A549 (cell line): ENCODE measurements at regions not wholly inside any gene's neighbourhood (a gene's known extent, or its start where the extent isn't known, plus 50 kb on each side); places are given as distances from the start of the nearest gene placed in this dataset.

Experiments
- ATAC-seq, 2 experiments: fragments of 200-7000 bp in 1 of 2; fragments of >200 bp in 1 of 2; cut with Nextera tagmentation in 1 of 2; cut with Tn5 transposase in 1 of 2; 3 replicates each; pipeline versions ENCODE4 v1.8.0 to v1.9.1; 2018 to 2020; ENCODE audit warnings: mild to moderate bottlenecking in 1 of 2, moderate library complexity in 1 of 2
- CTCF ChIA-PET: fragments of 300-600 bp; sonication (Branson Sonifier 250); formaldehyde crosslinking; extraction: SDS; loops from one replicate; lab custom pipeline; 2021; ENCODE audit warnings: antibody characterized with exemption, inconsistent platforms; lab: Yijun Ruan, JAX
- POLR2A ChIA-PET: fragments of 350-600 bp; formaldehyde crosslinking; extraction: SDS; loops from one replicate; lab custom pipeline; 2021; ENCODE audit warnings: antibody characterized with exemption, inconsistent platforms; lab: Yijun Ruan, JAX
- DNase-seq, 2 experiments: peaks; one replicate each; pipeline versions ENCODE4 v3.0.0 to v3.0.0-alpha.2; 2011 to 2016; ENCODE audit warnings: low read depth in 1 of 2, low spot score in 1 of 2
- FAIRE-seq: peaks from 2 replicates; lab custom pipeline; 2011; peaks lifted over from hg19 to GRCh38; lab: Jason Lieb, UNC
- H3K27ac ChIP-seq, 2 experiments: fragments of >200 bp; sonication (Bioruptor Twin); formaldehyde crosslinking; 3 replicates each; pipeline ENCODE4 v1.5.1; 2016 to 2017
- H3K4me1 ChIP-seq: fragments of >200 bp; sonication (Bioruptor Twin); formaldehyde crosslinking; 3 replicates; pipeline ENCODE4 v1.6.1; 2016
- H3K4me2 ChIP-seq: fragments of >200 bp; sonication (Bioruptor Twin); formaldehyde crosslinking; 3 replicates; pipeline ENCODE4 v1.6.1; 2016
- H3K4me3 ChIP-seq: fragments of >200 bp; sonication (Bioruptor Twin); formaldehyde crosslinking; 3 replicates; pipeline ENCODE4 v1.5.1; 2016
- H3K9me3 ChIP-seq: fragments of >200 bp; sonication (Bioruptor Twin); formaldehyde crosslinking; 3 replicates; pipeline ENCODE4 v1.6.1; 2016
- ATOH8 ChIP-seq: fragments of 250-450 bp; sonication (Bioruptor Pico); IDR thresholded peaks from 2 replicates; pipeline ENCODE4 v1.5.0; 2020; ENCODE audit warnings: low read depth, mild to moderate bottlenecking, moderate library complexity
- CEBPB ChIP-seq, 2 experiments: fragments of >200 bp in 1 of 2; sonication (Bioruptor Twin) in 1 of 2; formaldehyde crosslinking in 1 of 2; IDR thresholded peaks; 2 replicates each; pipeline ENCODE4 v1.6.1; 2012 to 2016
- CTCF ChIP-seq: fragments of >200 bp; sonication (Bioruptor Twin); formaldehyde crosslinking; IDR thresholded peaks from 3 replicates; pipeline ENCODE4 v1.5.1; 2016
- EHMT2 ChIP-seq: fragments of 200-600 bp; sonication (generic); IDR thresholded peaks from 2 replicates; pipeline ENCODE4 v1.6.1; 2016; ENCODE audit warnings: antibody characterized with exemption, low read depth, mild to moderate bottlenecking, moderate library complexity
- FOSB ChIP-seq: fragments of 250-450 bp; sonication (Bioruptor Pico); IDR thresholded peaks from 2 replicates; pipeline ENCODE4 v1.5.0; 2020; ENCODE audit warnings: mild to moderate bottlenecking, moderate library complexity
- FOSL2 ChIP-seq, 2 experiments: fragments of 450-650 bp in 1 of 2; fragments of >200 bp in 1 of 2; sonication (Bioruptor Twin) in 1 of 2; formaldehyde crosslinking; IDR thresholded peaks; 2 replicates each; pipeline versions ENCODE4 v1.5.0 to v1.6.1; 2016 to 2020; ENCODE audit warnings: mild to moderate bottlenecking in 1 of 2, moderate library complexity in 1 of 2
- FOXS1 ChIP-seq: fragments of 250-450 bp; sonication (Bioruptor Pico); IDR thresholded peaks from 2 replicates; pipeline ENCODE4 v1.5.0; 2020; ENCODE audit warnings: mild to moderate bottlenecking, moderate library complexity
- HOXB13 ChIP-seq: fragments of 250-450 bp; sonication (Bioruptor Pico); IDR thresholded peaks from 2 replicates; pipeline ENCODE4 v1.5.0; 2020; ENCODE audit warnings: low read depth, mild to moderate bottlenecking, moderate library complexity
- NFE2L2 ChIP-seq: fragments of 150-350 bp; conservative IDR thresholded peaks from 2 replicates; pipeline ENCODE4 v1.6.1; 2014; ENCODE audit warnings: low read length
- RNF2 ChIP-seq: fragments of 200-600 bp; sonication (generic); IDR thresholded peaks from 2 replicates; pipeline ENCODE4 v1.6.1; 2016; ENCODE audit warnings: low read depth, mild to moderate bottlenecking, antibody characterized with exemption, moderate library complexity, borderline replicate concordance
- SMC3 ChIP-seq: fragments of >200 bp; sonication (Bioruptor Twin); formaldehyde crosslinking; IDR thresholded peaks from 3 replicates; pipeline ENCODE4 v1.6.1; 2018; ENCODE audit warnings: inconsistent platforms
- TP53 ChIP-seq: fragments of 250-450 bp; sonication (Bioruptor Pico); IDR thresholded peaks from 2 replicates; pipeline ENCODE4 v1.5.0; 2021; ENCODE audit warnings: mild to moderate bottlenecking, moderate library complexity
- WGBS: methylation state at CpG from one replicate; pipeline ENCODE4 v1.1.6; 2017; ENCODE audit errors: missing lambda C conversion rate; 5-methylcytosine and 5-hydroxymethylcytosine counted together
- TF ChIP-seq, protein P1 (sequence below): IDR thresholded peaks from 2 replicates; pipeline ENCODE4 v1.6.1; 2012
- TF ChIP-seq, protein P2 (sequence below): IDR thresholded peaks from 2 replicates; pipeline ENCODE4 v1.6.1; 2012; ENCODE audit warnings: low read depth, borderline replicate concordance

- TF ChIP-seq NFE2L2 (no peak), CTCF (peak; percentile 33; the same call in 1 of the 3 replicates), SMC3 (peak; percentile 22; the same call in 1 of the 3 replicates)
- TF ChIP-seq, protein P1, sequence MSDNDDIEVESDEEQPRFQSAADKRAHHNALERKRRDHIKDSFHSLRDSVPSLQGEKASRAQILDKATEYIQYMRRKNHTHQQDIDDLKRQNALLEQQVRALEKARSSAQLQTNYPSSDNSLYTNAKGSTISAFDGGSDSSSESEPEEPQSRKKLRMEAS, result 0 out of 2 replicates have a peak, but pooled peaks have one; percentile 34
- TF ChIP-seq, protein P2, sequence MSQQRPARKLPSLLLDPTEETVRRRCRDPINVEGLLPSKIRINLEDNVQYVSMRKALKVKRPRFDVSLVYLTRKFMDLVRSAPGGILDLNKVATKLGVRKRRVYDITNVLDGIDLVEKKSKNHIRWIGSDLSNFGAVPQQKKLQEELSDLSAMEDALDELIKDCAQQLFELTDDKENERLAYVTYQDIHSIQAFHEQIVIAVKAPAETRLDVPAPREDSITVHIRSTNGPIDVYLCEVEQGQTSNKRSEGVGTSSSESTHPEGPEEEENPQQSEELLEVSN, result peak; percentile 77
- Histone ChIP-seq H3K4me1 (peaks cover 10% of the 10 kb centered on the region), H3K27ac (peak overlapping the region in 1 of 2 experiments; percentile 65; a peak in 3 of 6 replicates), H3K4me2 (peak overlapping the region; percentile 79), H3K9me3 (peaks cover 3% of the 10 kb centered on the region; the same call in 1 of the 3 replicates), H3K4me3 (peak overlapping the region; percentile 38)
- DNase-seq, result peak; percentile 61 to 83
- CTCF ChIA-PET, result interaction anchor here (0.6 to 1.4 kb wide), 10 partner anchors 13 to 436 kb away, joined by 3 to 7 read pairs (median 3); no protein-coding TSS in a partner anchor
- no peak for FAIRE-seq
- POLR2A ChIA-PET, result no interaction called here
- peak; percentile 54 to 80; a peak in 5 of 6 replicates for ATAC-seq
- 51% methylated on average over 8 of the region's 74 CpGs for WGBS
Measured at GRCh38 chr7:1368682-1369571, 90.3 kb downstream of the MICALL2 start.

- peak overlapping the region; percentile 79 for H3K4me2 ChIP-seq
- 11% methylated on average over 12 of the region's 14 CpGs for WGBS
- ATAC-seq, result peak; percentile 41 to 52; a peak in 4 of 6 replicates
- H3K27ac ChIP-seq, result no peak overlapping the region
- H3K4me1 ChIP-seq, result peaks cover 10% of the 10 kb centered on the region
- H3K9me3 ChIP-seq, result peaks cover 3% of the 10 kb centered on the region; the same call in 1 of the 3 replicates
- DNase-seq, result no peak
- H3K4me3 ChIP-seq, result no peak overlapping the region; the same call in 2 of the 3 replicates
- TF ChIP-seq FOXS1 (CRISPR knock-in tag) (no peak), TP53 (CRISPR knock-in tag) (no peak), CEBPB (IDR thresholded peaks at IDR 0.05) (no peak), HOXB13 (no peak), FOSB (no peak), EHMT2 (no peak), FOSL2 (IDR thresholded peaks at IDR 0.05) (no peak), FOSL2 (CRISPR knock-in tag; IDR thresholded peaks at IDR 0.05) (no peak), ATOH8 (no peak), RNF2 (no peak)
- TF ChIP-seq, protein P2, result peak; percentile 60; the same call in 1 of the 2 replicates
- TF ChIP-seq, protein P1, result peak; percentile 30; the same call in 1 of the 2 replicates
- CTCF ChIA-PET, result interaction anchor here (1.3 to 1.4 kb wide), 2 partner anchors 42 to 144 kb away, joined by 3 to 7 read pairs; no protein-coding TSS in a partner anchor
- POLR2A ChIA-PET, result no interaction called here
- FAIRE-seq, result no peak
Measured at GRCh38 chr7:1369916-1370657, 89.2 kb downstream of the MICALL2 start.
